Eye (tissue), 1 donor: ENCODE measurements at regions not wholly inside any gene's neighbourhood (a gene's known extent, or its start where the extent isn't known, plus 50 kb on each side); places are given as distances from the start of the nearest gene placed in this dataset.
"Not testable (repeated sequence)": the region's sequence is repeated elsewhere in the genome, so short reads cannot be mapped to it uniquely, and the experiment has no call there.

ENCODE experiments used
- DNase-seq: peaks from one replicate; pipeline ENCODE4 v3.0.0-alpha.2; 2015

DNA sequence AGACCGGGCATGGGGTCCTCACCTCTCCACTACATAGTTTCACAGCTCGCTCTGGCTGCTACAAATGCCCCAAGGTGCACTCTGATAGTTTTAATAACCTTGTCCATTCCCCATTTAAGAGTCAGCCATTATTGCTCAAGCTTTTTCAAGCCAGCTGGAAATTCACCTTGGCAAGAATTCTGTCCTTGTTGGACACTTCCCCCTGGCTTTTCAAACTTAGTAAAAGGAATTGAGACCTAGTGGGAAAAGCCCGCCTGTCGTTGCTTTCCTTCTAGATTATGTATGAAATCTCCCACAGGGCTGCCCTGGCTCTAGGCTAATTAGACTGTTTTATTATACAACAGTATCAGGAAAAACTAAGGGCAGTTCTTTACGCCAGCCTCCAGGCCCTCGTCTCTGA, 293.7 kb upstream of the GADL1 start:
- no peak for DNase-seq

GRCh38 chr3:31189330-31189729, 294.9 kb upstream of the GADL1 start:
- DNase-seq: no peak

DNA sequence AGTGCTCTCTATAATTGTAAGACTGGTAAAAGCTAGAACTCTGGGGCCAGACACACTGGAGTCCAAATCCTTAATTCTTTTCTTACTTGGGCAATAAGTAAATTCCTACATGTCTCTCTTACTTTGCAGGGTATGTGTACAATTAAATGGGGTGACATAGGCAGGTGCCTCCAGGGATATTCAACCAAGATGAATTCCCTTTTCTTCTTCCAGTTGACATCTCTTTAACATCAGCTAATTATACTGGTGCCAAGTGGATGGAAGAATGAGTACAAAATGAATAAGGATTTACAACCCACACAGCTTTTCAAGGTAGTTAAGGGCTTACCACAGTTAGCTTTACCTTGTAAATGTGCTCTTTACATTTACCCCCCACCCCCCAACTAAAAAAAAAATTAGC, 295.5 kb upstream of the GADL1 start:
- no peak for DNase-seq

DNA sequence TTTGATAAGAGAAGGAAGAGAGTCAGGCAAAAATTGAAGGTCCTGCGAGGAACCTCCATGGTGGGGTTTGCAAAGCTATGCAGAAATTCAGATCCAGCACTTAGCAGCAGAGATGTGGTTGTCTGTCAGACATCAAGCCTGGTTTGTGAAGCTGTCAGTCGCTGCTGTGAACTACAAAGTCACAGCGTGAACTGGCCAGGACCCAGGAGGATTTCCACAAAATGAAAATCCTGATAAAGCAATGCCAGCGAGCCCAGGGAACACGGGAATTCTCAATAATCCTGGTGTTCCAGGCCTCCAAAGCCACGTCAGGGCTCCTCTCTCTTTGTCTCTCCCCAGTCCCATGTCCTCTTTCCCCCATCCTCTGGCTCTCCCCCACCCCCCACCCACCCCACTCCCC, 296.9 kb upstream of the GADL1 start:
- DNase-seq: no peak

GRCh38 chr3:31193429-31193828, 299.0 kb upstream of the GADL1 start:
- no peak for DNase-seq

- no peak for DNase-seq
Measured at GRCh38 chr3:31193871-31194270, 299.4 kb upstream of the GADL1 start.

- no peak for DNase-seq
Measured at GRCh38 chr3:31196261-31196660, 301.8 kb upstream of the GADL1 start.

DNA sequence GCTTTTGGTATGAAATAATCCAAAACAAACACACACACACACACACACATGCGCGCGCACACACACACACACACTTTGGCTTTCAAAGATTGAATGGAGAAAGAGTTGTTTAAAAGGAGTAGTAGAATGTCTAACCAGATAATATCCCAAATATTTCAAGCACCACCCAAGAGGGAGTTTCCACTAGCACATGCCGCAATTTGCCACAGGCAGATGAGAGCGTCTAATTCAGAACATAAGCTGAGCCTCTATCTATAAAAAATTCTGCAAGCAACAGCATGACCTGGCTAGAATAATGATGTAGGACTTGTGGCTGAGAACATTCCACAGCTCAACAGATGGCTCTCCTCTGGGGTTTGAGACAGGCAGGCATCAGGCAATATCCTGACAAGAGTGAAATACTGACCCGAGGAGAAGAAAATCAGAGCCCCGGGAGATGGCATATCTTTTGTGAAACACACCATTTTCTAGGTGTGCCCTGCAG, 302.5 kb upstream of the GADL1 start:
- peak; percentile 59 for DNase-seq

- DNase-seq: no peak
Measured at GRCh38 chr3:31197941-31198340, 303.5 kb upstream of the GADL1 start.

- DNase-seq: no peak
Measured at GRCh38 chr3:31198890-31199289, 304.4 kb upstream of the GADL1 start.

GRCh38 chr3:31203960-31204795, 309.7 kb upstream of the GADL1 start:
- no peak for DNase-seq

GRCh38 chr3:31204796-31205056, 310.3 kb upstream of the GADL1 start:
- not testable (repeated sequence) for DNase-seq

GRCh38 chr3:31210068-31210645, 315.7 kb upstream of the GADL1 start:
- DNase-seq: no peak

DNA sequence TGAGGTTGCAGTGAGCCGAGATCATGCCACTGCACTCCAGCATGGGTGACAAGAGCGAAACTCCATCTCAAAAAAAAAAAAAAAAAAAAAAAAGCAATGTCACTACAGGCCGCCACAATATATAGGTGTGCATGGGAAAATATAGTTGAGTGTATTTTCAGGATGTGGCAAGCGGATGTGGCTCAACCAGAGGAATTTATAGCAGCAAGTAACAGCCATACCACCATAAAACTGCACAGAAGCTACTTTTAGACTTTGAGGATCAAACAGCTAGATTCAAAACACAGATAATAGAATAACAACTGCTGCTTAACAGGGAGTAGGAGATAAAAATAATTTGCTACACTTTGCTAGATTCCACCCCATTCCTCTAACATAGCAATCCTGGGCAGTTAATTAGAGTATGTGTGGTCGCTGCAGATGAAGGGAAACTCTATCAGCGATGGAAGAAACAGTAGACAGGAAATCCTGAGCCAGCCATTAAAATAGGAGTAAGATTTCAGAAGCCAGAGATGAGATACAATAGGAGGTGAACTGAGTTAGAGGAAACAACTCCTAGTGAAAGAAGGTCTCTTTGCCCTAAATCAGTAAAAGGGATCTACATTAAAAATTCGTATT, 318.7 kb upstream of the STT3B start:
- no peak for DNase-seq

DNA sequence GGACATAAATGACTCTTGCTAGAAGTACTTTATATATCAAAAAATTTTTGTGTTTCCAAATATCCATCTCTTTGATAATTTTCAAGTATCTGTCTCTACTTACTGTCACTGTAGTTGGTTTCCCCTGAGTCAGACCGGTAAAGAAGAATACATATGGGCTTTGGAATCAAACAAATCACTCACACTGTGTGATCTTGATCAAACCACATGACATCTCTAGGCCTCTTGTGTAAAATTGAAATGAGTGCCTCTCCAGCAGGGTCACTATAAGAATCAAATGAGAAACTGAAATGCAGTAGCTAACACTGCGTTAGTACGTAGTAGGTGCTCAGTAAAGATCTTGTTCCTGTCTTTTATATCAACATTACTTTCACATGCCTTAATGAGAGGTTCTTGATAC, 314.6 kb upstream of the STT3B start:
- no peak for DNase-seq

DNA sequence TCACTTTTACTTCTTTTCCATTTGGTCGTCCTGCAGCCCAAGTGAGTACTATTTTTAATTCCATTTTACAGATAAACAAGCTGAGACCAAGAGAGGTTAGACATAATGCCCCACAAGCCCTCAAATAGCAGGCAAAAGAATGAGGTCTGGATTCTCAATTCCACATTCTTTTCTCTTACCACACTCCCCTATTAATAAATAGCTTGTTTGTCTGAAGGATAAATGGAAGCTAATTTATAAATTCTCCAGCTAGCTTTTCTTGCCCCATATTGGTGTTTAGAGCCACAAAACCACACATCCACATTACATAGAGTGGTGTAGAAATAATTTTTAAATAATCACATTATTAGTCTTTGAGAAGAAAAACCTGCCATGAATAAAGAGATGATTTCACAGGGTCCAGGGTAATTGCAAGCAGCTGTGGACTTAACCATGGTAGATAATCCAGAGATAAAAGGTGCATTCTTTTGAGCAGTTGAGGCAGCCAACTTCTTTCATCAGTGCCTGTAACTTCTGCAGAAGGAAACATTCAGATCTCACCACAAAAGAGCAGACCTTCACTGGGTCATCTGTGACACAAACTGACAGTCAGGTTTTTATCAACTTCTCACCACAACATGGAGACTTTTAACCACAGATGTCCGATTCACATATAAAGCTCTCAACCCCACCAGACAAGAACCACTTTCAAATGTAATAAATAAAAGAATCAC, 313.4 kb upstream of the STT3B start:
- DNase-seq: no peak

DNA sequence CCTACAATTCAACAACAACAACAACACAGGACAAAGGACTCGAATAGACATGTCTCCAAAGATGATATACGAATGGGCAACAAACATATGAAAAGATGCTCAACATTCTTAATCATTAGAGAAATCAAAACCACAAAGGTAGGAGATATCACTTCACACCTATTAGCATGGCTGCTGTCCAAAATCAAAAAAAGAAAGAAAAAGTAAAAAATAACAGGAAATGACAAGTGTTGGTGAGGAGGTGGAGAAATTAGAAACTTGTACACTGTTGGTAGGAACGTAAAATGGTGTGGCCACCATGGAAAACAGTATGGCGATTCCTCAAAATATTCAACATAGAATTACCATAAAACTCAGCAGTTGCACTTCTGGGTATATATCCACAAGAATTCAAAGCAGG, 312.3 kb upstream of the STT3B start:
- DNase-seq: no peak

DNA sequence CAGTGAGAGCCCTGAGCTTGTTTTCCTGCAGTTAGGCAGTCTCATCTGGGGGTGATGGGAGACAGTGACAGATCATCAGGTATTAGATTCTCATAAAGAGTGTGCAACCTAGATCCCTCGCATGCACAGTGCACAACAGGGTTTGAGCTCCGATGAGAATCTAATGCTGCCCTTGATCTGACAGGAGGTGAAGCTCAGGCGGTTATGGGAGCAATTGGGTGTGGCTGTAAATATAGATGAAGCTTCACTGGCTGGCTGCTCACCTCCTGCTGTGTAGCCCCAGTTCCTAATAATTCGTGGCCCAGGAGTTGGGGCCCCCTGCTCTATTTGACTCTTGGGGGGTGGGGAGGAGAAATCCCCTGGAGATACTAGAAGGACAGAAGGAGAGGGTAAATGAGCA, 309.4 kb upstream of the STT3B start:
- no peak for DNase-seq

- DNase-seq: no peak
Measured at GRCh38 chr3:31224936-31225335, 307.8 kb upstream of the STT3B start.

DNA sequence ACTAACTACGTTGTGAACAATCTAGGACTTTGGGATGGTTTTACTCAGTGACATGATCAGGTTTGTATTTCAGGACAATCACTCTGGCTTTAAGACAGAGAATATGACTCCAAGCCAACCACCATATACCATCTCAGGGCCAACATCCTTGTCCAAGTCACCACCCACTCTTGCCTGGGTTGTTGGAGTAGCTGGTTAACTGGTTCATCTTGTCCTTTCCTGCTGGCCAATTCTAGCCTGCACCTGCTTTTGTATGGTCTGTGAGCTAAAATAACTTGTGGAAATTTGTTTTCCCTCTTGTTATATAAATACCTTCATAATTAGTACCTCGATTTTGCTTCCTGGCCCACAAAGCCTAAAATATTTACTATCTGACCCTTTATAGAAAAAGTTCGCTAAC, 306.8 kb upstream of the STT3B start:
- no peak for DNase-seq

GRCh38 chr3:31226346-31226745, 306.4 kb upstream of the STT3B start:
- no peak for DNase-seq

GRCh38 chr3:31227131-31227562, 305.6 kb upstream of the STT3B start:
- DNase-seq: no peak

DNA sequence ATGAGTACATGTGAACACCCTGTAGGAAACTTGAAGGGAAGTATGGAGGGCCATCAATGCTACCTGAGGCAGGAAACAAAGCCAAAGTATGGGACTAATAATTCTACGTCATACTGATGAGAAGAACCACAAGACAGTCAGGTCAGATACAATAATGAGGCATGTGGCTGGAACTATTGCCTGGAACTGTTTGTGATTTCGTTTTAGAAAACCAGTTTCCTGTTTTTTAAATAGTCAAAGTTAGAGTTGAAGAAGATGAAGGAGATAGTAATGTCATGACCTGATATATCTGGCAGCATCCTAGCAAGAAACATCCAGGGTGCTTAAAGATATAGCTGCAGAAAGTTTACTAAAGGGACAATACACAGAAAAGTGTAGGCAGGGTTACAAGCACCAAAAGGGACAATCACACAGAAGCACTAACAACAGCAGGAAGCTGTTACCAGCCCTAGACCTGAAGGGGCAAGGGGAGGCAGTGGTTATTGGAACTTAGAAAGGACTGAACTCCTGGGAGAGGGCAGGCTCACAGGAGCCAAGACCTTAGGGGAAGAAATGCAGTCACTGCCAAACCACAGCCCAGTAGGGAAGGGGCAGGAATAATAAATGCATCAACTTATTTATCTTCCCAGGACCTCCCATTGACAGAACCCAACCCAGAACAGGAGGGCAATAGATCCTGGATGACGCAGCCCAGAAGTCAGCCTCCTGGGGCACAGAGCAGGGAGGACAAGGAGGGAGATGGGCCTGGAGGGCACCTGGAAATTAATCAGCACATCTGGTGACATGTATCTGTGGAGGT, 302.1 kb upstream of the STT3B start:
- DNase-seq: no peak
